B cell (primary cell): ENCODE measurements at regions not wholly inside any gene's neighbourhood (a gene's known extent, or its start where the extent isn't known, plus 50 kb on each side); places are given as distances from the start of the nearest gene placed in this dataset.

ENCODE experiments used
- ATAC-seq: fragments of 200-7000 bp; cut with Tn5 transposase; one replicate; pipeline ENCODE4 v1.10.0; 2021; ENCODE audit warnings: low read depth, mild to moderate bottlenecking, moderate number of reproducible peaks, moderate library complexity
- CTCF ChIA-PET: fragments of 350-600 bp; sonication (Branson Sonifier 250); formaldehyde crosslinking; loops from one replicate; lab custom pipeline; 2021; ENCODE audit warnings: antibody characterized with exemption, inconsistent platforms; lab: Charles Lee
- POLR2A ChIA-PET: fragments of 350-600 bp; sonication (Branson Sonifier 250); formaldehyde crosslinking; loops from one replicate; lab custom pipeline; 2021; ENCODE audit warnings: antibody characterized with exemption; lab: Charles Lee
- DNase-seq: peaks from one replicate; pipeline ENCODE4 v3.0.0; 2013
- H2AFZ ChIP-seq: 2 replicates; pipeline ENCODE4 v1.6.1; 2012; ENCODE audit warnings: mild to moderate bottlenecking, low read depth, low read length; ENCODE audit not compliant: insufficient read depth, poor library complexity, severe bottlenecking
- H3K27ac ChIP-seq, 2 donors: 1 replicate in 1 of 2; 2 replicates in 1 of 2; pipeline ENCODE4 v1.5.1; 2012 to 2013; ENCODE audit warnings: low read length in 2 of 2, mild to moderate bottlenecking in 2 of 2, moderate library complexity in 1 of 2
- H3K27me3 ChIP-seq, 4 experiments: fragments of 200-600 bp in 1 of 4; sonication (generic) in 1 of 4; replicated peaks in 1 of 4; 1 replicate in 2 of 4; 2 replicates in 2 of 4; pipeline versions ENCODE4 v1.6.1 to v1.7.0; 2013 to 2016; ENCODE audit warnings: low read length in 3 of 4, mild to moderate bottlenecking in 2 of 4, mixed read lengths in 1 of 4, moderate library complexity in 1 of 4; ENCODE audit not compliant: insufficient read depth in 4 of 4, control insufficient read depth in 3 of 4; ENCODE audit errors: control extremely low read depth in 1 of 4
- H3K36me3 ChIP-seq, 2 experiments: replicated peaks in 1 of 2; 1 replicate in 1 of 2; 2 replicates in 1 of 2; pipeline versions ENCODE4 v1.6.1 to v1.7.1; 2013; ENCODE audit warnings: low read length in 1 of 2; ENCODE audit not compliant: insufficient read depth in 2 of 2, control insufficient read depth in 1 of 2; ENCODE audit errors: control extremely low read depth in 1 of 2, extremely low read depth in 1 of 2
- H3K4me1 ChIP-seq, 2 donors: fragments of 200-600 bp in 1 of 2; sonication (generic) in 1 of 2; 1 replicate in 1 of 2; 2 replicates in 1 of 2; pipeline versions ENCODE4 v1.5.1 to v1.6.1; 2013 to 2017; ENCODE audit warnings: low read length in 2 of 2; ENCODE audit not compliant: control insufficient read depth in 2 of 2, insufficient read depth in 2 of 2
- H3K4me2 ChIP-seq: replicated peaks from 2 replicates; pipeline ENCODE3; 2012; ENCODE audit warnings: mild to moderate bottlenecking, low read depth, low read length; ENCODE audit not compliant: poor library complexity, severe bottlenecking
- H3K4me3 ChIP-seq, 5 experiments: fragments of 200-600 bp in 1 of 5; sonication (generic) in 1 of 5; 1 replicate in 3 of 5; 2 replicates in 2 of 5; pipeline versions ENCODE4 v1.5.1 to v1.7.0; 2011 to 2016; ENCODE audit warnings: low read length in 4 of 5, mild to moderate bottlenecking in 4 of 5, low read depth in 2 of 5, control low read depth in 1 of 5, moderate library complexity in 1 of 5; ENCODE audit not compliant: insufficient read depth in 1 of 5; ENCODE audit errors: control extremely low read depth in 1 of 5, extremely low read depth in 1 of 5
- H3K79me2 ChIP-seq: fragments of 200-600 bp; sonication (generic); one replicate; pipeline ENCODE4 v1.6.0; 2016; ENCODE audit warnings: low read length; ENCODE audit not compliant: control insufficient read depth, insufficient read depth
- H3K9ac ChIP-seq: fragments of 200-600 bp; sonication (generic); 2 replicates; pipeline ENCODE4 v1.6.1; 2017; ENCODE audit warnings: mild to moderate bottlenecking, low read length, moderate library complexity
- H3K9me3 ChIP-seq, 3 donors: one replicate each; pipeline versions ENCODE4 v1.6.1 to v1.7.1; 2013; ENCODE audit warnings: low read length in 2 of 3; ENCODE audit not compliant: control insufficient read depth in 2 of 3, insufficient read depth in 1 of 3; ENCODE audit errors: control extremely low read depth in 1 of 3
- H4K20me1 ChIP-seq: 2 replicates; pipeline ENCODE4 v1.6.0; 2012; ENCODE audit warnings: mild to moderate bottlenecking, low read length; ENCODE audit not compliant: insufficient read depth, control insufficient read depth, poor library complexity, severe bottlenecking
- H3K27ac Mint-ChIP-seq: one replicate; pipeline ENCODE4 v1.8.0; 2021; ENCODE audit warnings: mixed read lengths
- H3K27me3 Mint-ChIP-seq: one replicate; pipeline ENCODE4 v1.8.0; 2021; ENCODE audit warnings: mixed read lengths
- H3K4me1 Mint-ChIP-seq: one replicate; pipeline ENCODE4 v1.8.0; 2021; ENCODE audit warnings: mixed read lengths
- H3K4me3 Mint-ChIP-seq: one replicate; pipeline ENCODE4 v1.8.0; 2021; ENCODE audit warnings: mixed read lengths
- H3K9me3 Mint-ChIP-seq: one replicate; pipeline ENCODE4 v1.8.0; 2022; ENCODE audit warnings: mixed read lengths; ENCODE audit not compliant: insufficient read depth
- CTCF ChIP-seq: fragments of 200-600 bp; IDR thresholded peaks from one replicate; pipeline ENCODE4 v1.8.0; 2022; ENCODE audit warnings: antibody characterized with exemption, mild to moderate bottlenecking
- EZH2 ChIP-seq: IDR thresholded peaks from 2 replicates; pipeline ENCODE4 v1.6.1; 2012; ENCODE audit warnings: borderline replicate concordance, low read depth, mild to moderate bottlenecking, moderate library complexity, low read length; ENCODE audit not compliant: insufficient read depth, poor library complexity, severe bottlenecking
- WGBS: methylation state at CpG from one replicate; pipeline ENCODE4 v1.1.5; 2013; ENCODE audit warnings: missing lambda C conversion rate; ENCODE audit not compliant: insufficient coverage; 5-methylcytosine and 5-hydroxymethylcytosine counted together
- intact Hi-C: fragments of 100-400 bp; cut with micrococcal nuclease; formaldehyde crosslinking; loops from one replicate; pipeline ENCODE4 v1.10.0; 2022

GRCh38 chr2:226601881-226602662, 197.5 kb downstream of the IRS1 start:
- CTCF ChIA-PET = no interaction called here
- Histone ChIP-seq H3K9ac (no peak overlapping the region), H3K4me2 (no peak overlapping the region), H4K20me1 (no peaks in the 10 kb centered on the region), H2AFZ (no peak overlapping the region), H3K4me1 (no peaks in the 10 kb centered on the region), H3K79me2 (no peaks in the 10 kb centered on the region), H3K27me3 (peaks cover 0 to 8% (median 0%) of the 10 kb centered on the region in 4 experiments), H3K4me3 (no peak overlapping the region), H3K9me3 (no peaks in the 10 kb centered on the region), H3K36me3 (no peaks in the 10 kb centered on the region), H3K27ac (no peak overlapping the region)
- H3K27ac Mint-ChIP-seq = no peak overlapping the region
- H3K9me3 Mint-ChIP-seq = no peaks in the 10 kb centered on the region
- H3K4me3 Mint-ChIP-seq = no peak overlapping the region
- ATAC-seq = no peak
- TF ChIP-seq CTCF = no peak
- TF ChIP-seq EZH2 = no peak
- intact Hi-C loops = no loop called here
- no peak for DNase-seq
- H3K27me3 Mint-ChIP-seq = peaks cover 19% of the 10 kb centered on the region
- no CpG with 5 or more reads among the region's 4 CpGs for WGBS
- POLR2A ChIA-PET = no interaction called here
- H3K4me1 Mint-ChIP-seq = no peaks in the 10 kb centered on the region

GRCh38 chr2:226600802-226601201, 198.8 kb downstream of the IRS1 start:
- ChIA-PET POLR2A (no interaction called here), CTCF (no interaction called here)
- 73% methylated on average over 4 of the region's 5 CpGs for WGBS
- Histone ChIP-seq H3K9ac (no peak overlapping the region), H2AFZ (no peak overlapping the region), H3K9me3 (no peaks in the 10 kb centered on the region), H3K79me2 (no peaks in the 10 kb centered on the region), H3K4me1 (no peaks in the 10 kb centered on the region), H3K4me3 (no peak overlapping the region), H3K27me3 (peaks cover 0 to 8% (median under 1%) of the 10 kb centered on the region in 4 experiments), H3K4me2 (no peak overlapping the region), H3K36me3 (no peaks in the 10 kb centered on the region), H4K20me1 (no peaks in the 10 kb centered on the region), H3K27ac (no peak overlapping the region)
- no peak for ATAC-seq
- TF ChIP-seq CTCF (no peak), EZH2 (no peak)
- no peak for DNase-seq
- peaks cover 23% of the 10 kb centered on the region for H3K27me3 Mint-ChIP-seq
- H3K4me1 Mint-ChIP-seq = no peaks in the 10 kb centered on the region
- H3K9me3 Mint-ChIP-seq = no peaks in the 10 kb centered on the region
- H3K4me3 Mint-ChIP-seq = no peak overlapping the region
- intact Hi-C loops = no loop called here
- no peak overlapping the region for H3K27ac Mint-ChIP-seq
